Jurkat, Clone E6-1 (cell line): ENCODE measurements at regions not wholly inside any gene's neighbourhood (a gene's known extent, or its start where the extent isn't known, plus 50 kb on each side); places are given as distances from the start of the nearest gene placed in this dataset.
"Not testable (repeated sequence)": the region's sequence is repeated elsewhere in the genome, so short reads cannot be mapped to it uniquely, and the experiment has no call there.

Experiments used
- DNase-seq: peaks from one replicate; pipeline ENCODE4 v3.0.0-alpha.2; 2011; ENCODE audit warnings: low read depth, low spot score
- H3K4me3 ChIP-seq: 2 replicates; pipeline ENCODE4 v1.5.1; 2011; ENCODE audit warnings: mild to moderate bottlenecking, low read length, control low read depth, moderate library complexity

GRCh38 chr21:28677096-28677495 lies 315.6 kb downstream of the LTN1 start:
- DNase-seq, H3K4me3 ChIP-seq: not testable (repeated sequence)

- DNase-seq = no peak
- H3K4me3 ChIP-seq = no peak overlapping the region
Observed at GRCh38 chr21:28675331-28676041, 317.2 kb downstream of the LTN1 start.

- no peak for DNase-seq
- no peak overlapping the region for H3K4me3 ChIP-seq
Observed at GRCh38 chr21:28674763-28675162, 317.9 kb downstream of the LTN1 start.

GRCh38 chr21:28671549-28672195 lies 321.0 kb downstream of the LTN1 start:
- no peak for DNase-seq
- no peak overlapping the region for H3K4me3 ChIP-seq

- no peak for DNase-seq
Observed at GRCh38 chr21:28669971-28670653, 322.6 kb downstream of the LTN1 start.

GRCh38 chr21:28669321-28669720 lies 323.4 kb downstream of the LTN1 start:
- no peak overlapping the region for H3K4me3 ChIP-seq
- DNase-seq = no peak

More at GRCh38 chr21:28669971-28670653, 322.6 kb downstream of the LTN1 start:
- no peak overlapping the region for H3K4me3 ChIP-seq

- no peak for DNase-seq
- H3K4me3 ChIP-seq = no peak overlapping the region
Observed at GRCh38 chr21:28663754-28664153, 328.9 kb downstream of the LTN1 start.

- no peak overlapping the region for H3K4me3 ChIP-seq
- DNase-seq = no peak
Observed at GRCh38 chr21:28663111-28663693, 329.5 kb downstream of the LTN1 start.

- DNase-seq = no peak
- no peak overlapping the region for H3K4me3 ChIP-seq
Observed at GRCh38 chr21:28657566-28657965, 335.1 kb downstream of the LTN1 start.

GRCh38 chr21:28655471-28655870 lies 337.2 kb downstream of the LTN1 start:
- no peak for DNase-seq
- no peak overlapping the region for H3K4me3 ChIP-seq

GRCh38 chr21:28654406-28654805 lies 338.3 kb downstream of the LTN1 start:
- no peak overlapping the region for H3K4me3 ChIP-seq
- no peak for DNase-seq

- DNase-seq = no peak
- H3K4me3 ChIP-seq = no peak overlapping the region
Observed at GRCh38 chr21:28644762-28645161, 347.9 kb downstream of the LTN1 start.

GRCh38 chr21:28642891-28643290 lies 349.8 kb downstream of the LTN1 start:
- no peak overlapping the region for H3K4me3 ChIP-seq
- no peak for DNase-seq

- no peak for DNase-seq
- H3K4me3 ChIP-seq = no peak overlapping the region
Observed at GRCh38 chr21:28641731-28642130, 350.9 kb downstream of the LTN1 start.

GRCh38 chr21:28640326-28640725 lies 352.4 kb downstream of the LTN1 start:
- no peak for DNase-seq
- no peak overlapping the region for H3K4me3 ChIP-seq

- no peak overlapping the region for H3K4me3 ChIP-seq
- no peak for DNase-seq
Observed at GRCh38 chr21:28639737-28640136, 352.9 kb downstream of the LTN1 start.

- no peak overlapping the region for H3K4me3 ChIP-seq
- DNase-seq = no peak
Observed at GRCh38 chr21:28636752-28637691, 355.7 kb downstream of the LTN1 start.

- no peak overlapping the region for H3K4me3 ChIP-seq
- DNase-seq = no peak
Observed at GRCh38 chr21:28635541-28635940, 357.1 kb downstream of the LTN1 start.
